ENCODE measurements at regions not wholly inside any gene's neighbourhood (a gene's known extent, or its start where the extent isn't known, plus 50 kb on each side); places are given as distances from the start of the nearest gene placed in this dataset.
"Not testable (repeated sequence)": the region's sequence is repeated elsewhere in the genome, so short reads cannot be mapped to it uniquely, and the experiment has no call there.

- Histone ChIP-seq H3K9me3 (ENCODE audit: control insufficient read depth, insufficient read depth, low read depth, low read length) (no peaks in the 10 kb centered on the region), H3K9ac (ENCODE audit: low read length) (no peak overlapping the region), H3K36me3 (ENCODE audit: control insufficient read depth, insufficient read depth, low read length) (no peaks in the 10 kb centered on the region), H3K4me1 (ENCODE audit: control insufficient read depth, insufficient read depth, low read length) (peaks cover 4% of the 10 kb centered on the region; the same call in 1 of the 2 replicates), H3K27me3 (ENCODE audit: control insufficient read depth, insufficient read depth, low read length) (no peaks in the 10 kb centered on the region), H3K27ac (ENCODE audit: low read depth, low read length) (no peak overlapping the region), H3K4me3 (ENCODE audit: low read depth, low read length) (no peak overlapping the region)
These were observed 324.6 kb upstream of the TACR3 start for GRCh38 chr4:104044369-104044768.

- no peak overlapping the region for H3K4me3 ChIP-seq (ENCODE audit: low read depth, low read length)
- no peaks in the 10 kb centered on the region for H3K36me3 ChIP-seq (ENCODE audit: control insufficient read depth, insufficient read depth, low read length)
- H3K4me1 ChIP-seq (ENCODE audit: control insufficient read depth, insufficient read depth, low read length): no peaks in the 10 kb centered on the region
- H3K27ac ChIP-seq (ENCODE audit: low read depth, low read length): no peak overlapping the region
- no peaks in the 10 kb centered on the region for H3K9me3 ChIP-seq (ENCODE audit: control insufficient read depth, insufficient read depth, low read depth, low read length)
- no peak overlapping the region for H3K9ac ChIP-seq (ENCODE audit: low read length)
- no peaks in the 10 kb centered on the region for H3K27me3 ChIP-seq (ENCODE audit: control insufficient read depth, insufficient read depth, low read length)
These were observed 313.1 kb upstream of the TACR3 start for GRCh38 chr4:104032896-104033295.

GRCh38 chr4:104025251-104025650 is 305.5 kb upstream of the TACR3 start:
- no peaks in the 10 kb centered on the region for H3K27me3 ChIP-seq (ENCODE audit: control insufficient read depth, insufficient read depth, low read length)
- no peaks in the 10 kb centered on the region for H3K4me1 ChIP-seq (ENCODE audit: control insufficient read depth, insufficient read depth, low read length)
- H3K9me3 ChIP-seq (ENCODE audit: control insufficient read depth, insufficient read depth, low read depth, low read length): no peaks in the 10 kb centered on the region
- no peak overlapping the region for H3K9ac ChIP-seq (ENCODE audit: low read length)
- no peak overlapping the region for H3K27ac ChIP-seq (ENCODE audit: low read depth, low read length)
- no peaks in the 10 kb centered on the region for H3K36me3 ChIP-seq (ENCODE audit: control insufficient read depth, insufficient read depth, low read length)
- H3K4me3 ChIP-seq (ENCODE audit: low read depth, low read length): no peak overlapping the region

- no peak overlapping the region for H3K27ac ChIP-seq (ENCODE audit: low read depth, low read length)
- no peaks in the 10 kb centered on the region for H3K4me1 ChIP-seq (ENCODE audit: control insufficient read depth, insufficient read depth, low read length)
These were observed 303.0 kb upstream of the TACR3 start for GRCh38 chr4:104022831-104023230.

DNA sequence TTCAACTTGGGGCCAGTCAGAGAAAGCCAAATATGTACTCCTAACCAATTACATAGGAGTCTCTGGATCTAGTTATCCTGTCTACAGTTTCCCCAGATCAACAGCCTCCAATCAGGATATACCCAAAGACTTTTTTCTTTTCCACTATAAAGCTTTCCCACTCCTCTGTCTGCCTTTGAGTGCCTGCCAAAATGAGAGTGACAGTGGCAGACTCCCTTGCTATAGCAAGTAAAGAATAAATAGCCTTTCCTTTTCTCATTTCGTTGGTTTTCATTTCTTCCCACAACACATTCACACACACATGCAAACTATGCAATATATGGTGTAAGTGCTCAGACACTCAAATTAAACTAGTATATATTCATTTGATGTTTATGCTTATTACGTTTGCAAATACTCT is 302.4 kb upstream of the TACR3 start:
- Histone ChIP-seq H3K4me1 (ENCODE audit: control insufficient read depth, insufficient read depth, low read length) (no peaks in the 10 kb centered on the region), H3K36me3 (ENCODE audit: control insufficient read depth, insufficient read depth, low read length) (no peaks in the 10 kb centered on the region), H3K9ac (ENCODE audit: low read length) (no peak overlapping the region), H3K9me3 (ENCODE audit: control insufficient read depth, insufficient read depth, low read depth, low read length) (no peaks in the 10 kb centered on the region), H3K27me3 (ENCODE audit: control insufficient read depth, insufficient read depth, low read length) (no peaks in the 10 kb centered on the region), H3K4me3 (ENCODE audit: low read depth, low read length) (no peak overlapping the region), H3K27ac (ENCODE audit: low read depth, low read length) (no peak overlapping the region)

More at GRCh38 chr4:104022831-104023230, 303.0 kb upstream of the TACR3 start:
- H3K27me3 ChIP-seq (ENCODE audit: control insufficient read depth, insufficient read depth, low read length): no peaks in the 10 kb centered on the region
- H3K9ac ChIP-seq (ENCODE audit: low read length): no peak overlapping the region
- H3K9me3 ChIP-seq (ENCODE audit: control insufficient read depth, insufficient read depth, low read depth, low read length): no peaks in the 10 kb centered on the region
- no peaks in the 10 kb centered on the region for H3K36me3 ChIP-seq (ENCODE audit: control insufficient read depth, insufficient read depth, low read length)
- no peak overlapping the region for H3K4me3 ChIP-seq (ENCODE audit: low read depth, low read length)

- no peaks in the 10 kb centered on the region for H3K27me3 ChIP-seq (ENCODE audit: control insufficient read depth, insufficient read depth, low read length)
- H3K4me3 ChIP-seq (ENCODE audit: low read depth, low read length): no peak overlapping the region
- no peaks in the 10 kb centered on the region for H3K4me1 ChIP-seq (ENCODE audit: control insufficient read depth, insufficient read depth, low read length)
- no peaks in the 10 kb centered on the region for H3K9me3 ChIP-seq (ENCODE audit: control insufficient read depth, insufficient read depth, low read depth, low read length)
- no peak overlapping the region for H3K9ac ChIP-seq (ENCODE audit: low read length)
- no peaks in the 10 kb centered on the region for H3K36me3 ChIP-seq (ENCODE audit: control insufficient read depth, insufficient read depth, low read length)
- H3K27ac ChIP-seq (ENCODE audit: low read depth, low read length): no peak overlapping the region
These were observed 300.9 kb upstream of the TACR3 start for GRCh38 chr4:104020641-104021040.

GRCh38 chr4:104017213-104017612 is 297.4 kb upstream of the TACR3 start:
- Histone ChIP-seq H3K27me3 (ENCODE audit: control insufficient read depth, insufficient read depth, low read length) (no peaks in the 10 kb centered on the region), H3K27ac (ENCODE audit: low read depth, low read length) (no peak overlapping the region), H3K36me3 (ENCODE audit: control insufficient read depth, insufficient read depth, low read length) (no peaks in the 10 kb centered on the region), H3K9me3 (ENCODE audit: control insufficient read depth, insufficient read depth, low read depth, low read length) (no peaks in the 10 kb centered on the region), H3K9ac (ENCODE audit: low read length) (no peak overlapping the region), H3K4me3 (ENCODE audit: low read depth, low read length) (no peak overlapping the region), H3K4me1 (ENCODE audit: control insufficient read depth, insufficient read depth, low read length) (no peaks in the 10 kb centered on the region)

GRCh38 chr4:104015680-104016079 is 295.9 kb upstream of the TACR3 start:
- Histone ChIP-seq H3K27me3 (ENCODE audit: control insufficient read depth, insufficient read depth, low read length) (no peaks in the 10 kb centered on the region), H3K27ac (ENCODE audit: low read depth, low read length) (no peak overlapping the region), H3K4me1 (ENCODE audit: control insufficient read depth, insufficient read depth, low read length) (no peaks in the 10 kb centered on the region), H3K36me3 (ENCODE audit: control insufficient read depth, insufficient read depth, low read length) (no peaks in the 10 kb centered on the region), H3K9me3 (ENCODE audit: control insufficient read depth, insufficient read depth, low read depth, low read length) (no peaks in the 10 kb centered on the region), H3K4me3 (ENCODE audit: low read depth, low read length) (no peak overlapping the region), H3K9ac (ENCODE audit: low read length) (no peak overlapping the region)

DNA sequence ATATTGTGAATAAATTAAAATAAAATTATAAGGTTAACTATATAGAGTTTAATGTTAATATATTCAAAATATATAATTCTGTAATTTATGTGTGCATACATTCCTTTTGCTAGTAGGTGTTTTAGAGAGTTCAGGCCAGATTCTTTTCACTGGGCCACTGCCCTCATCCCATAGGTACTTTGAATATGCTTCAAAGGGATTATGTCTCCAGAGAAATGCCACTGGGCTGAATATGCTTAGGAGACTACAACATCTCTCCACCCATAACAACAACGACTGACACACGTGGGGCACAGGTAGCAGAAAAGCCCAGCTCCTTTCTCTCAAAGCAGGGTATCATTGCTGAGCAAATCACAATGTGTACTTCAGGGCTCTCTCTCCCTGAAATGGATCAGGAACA is 290.9 kb upstream of the TACR3 start:
- Histone ChIP-seq H3K27me3 (ENCODE audit: control insufficient read depth, insufficient read depth, low read length) (no peaks in the 10 kb centered on the region), H3K36me3 (ENCODE audit: control insufficient read depth, insufficient read depth, low read length) (no peaks in the 10 kb centered on the region), H3K9me3 (ENCODE audit: control insufficient read depth, insufficient read depth, low read depth, low read length) (no peaks in the 10 kb centered on the region), H3K4me1 (ENCODE audit: control insufficient read depth, insufficient read depth, low read length) (no peaks in the 10 kb centered on the region), H3K27ac (ENCODE audit: low read depth, low read length) (no peak overlapping the region), H3K4me3 (ENCODE audit: low read depth, low read length) (no peak overlapping the region), H3K9ac (ENCODE audit: low read length) (no peak overlapping the region)

GRCh38 chr4:104002318-104002717 is 282.5 kb upstream of the TACR3 start:
- H3K9me3 ChIP-seq (ENCODE audit: control insufficient read depth, insufficient read depth, low read depth, low read length): peaks cover 28% of the 10 kb centered on the region
- not testable (repeated sequence) for H3K4me3 ChIP-seq (ENCODE audit: low read depth, low read length); H3K27ac ChIP-seq (ENCODE audit: low read depth, low read length); H3K36me3 ChIP-seq (ENCODE audit: control insufficient read depth, insufficient read depth, low read length); H3K4me1 ChIP-seq (ENCODE audit: control insufficient read depth, insufficient read depth, low read length); H3K9ac ChIP-seq (ENCODE audit: low read length); H3K27me3 ChIP-seq (ENCODE audit: control insufficient read depth, insufficient read depth, low read length)

- Histone ChIP-seq H3K9ac (ENCODE audit: low read length) (no peak overlapping the region), H3K36me3 (ENCODE audit: control insufficient read depth, insufficient read depth, low read length) (no peaks in the 10 kb centered on the region), H3K27ac (ENCODE audit: low read depth, low read length) (no peak overlapping the region), H3K4me1 (ENCODE audit: control insufficient read depth, insufficient read depth, low read length) (peaks cover 18% of the 10 kb centered on the region), H3K9me3 (ENCODE audit: control insufficient read depth, insufficient read depth, low read depth, low read length) (peaks cover 24% of the 10 kb centered on the region), H3K4me3 (ENCODE audit: low read depth, low read length) (no peak overlapping the region), H3K27me3 (ENCODE audit: control insufficient read depth, insufficient read depth, low read length) (no peaks in the 10 kb centered on the region)
These were observed 279.0 kb upstream of the TACR3 start for GRCh38 chr4:103998756-103999155.

GRCh38 chr4:103996637-103997036 is 276.9 kb upstream of the TACR3 start:
- Histone ChIP-seq H3K9ac (ENCODE audit: low read length) (peak overlapping the region; percentile 56), H3K27ac (ENCODE audit: low read depth, low read length) (peak overlapping the region; percentile 83; the same call in 1 of the 2 replicates), H3K36me3 (ENCODE audit: control insufficient read depth, insufficient read depth, low read length) (no peaks in the 10 kb centered on the region), H3K4me3 (ENCODE audit: low read depth, low read length) (peak overlapping the region; percentile 10; the same call in 1 of the 2 replicates), H3K9me3 (ENCODE audit: control insufficient read depth, insufficient read depth, low read depth, low read length) (peaks cover 18% of the 10 kb centered on the region; the same call in 1 of the 2 replicates), H3K27me3 (ENCODE audit: control insufficient read depth, insufficient read depth, low read length) (no peaks in the 10 kb centered on the region), H3K4me1 (ENCODE audit: control insufficient read depth, insufficient read depth, low read length) (peaks cover 18% of the 10 kb centered on the region)

Measured in HUES6 (cell line).